Mesothelial cell of epicardium (in vitro differentiated cells): ENCODE measurements at regions not wholly inside any gene's neighbourhood (a gene's known extent, or its start where the extent isn't known, plus 50 kb on each side); places are given as distances from the start of the nearest gene placed in this dataset.

Source experiments
- DNase-seq, 2 experiments: peaks; one replicate each; pipeline ENCODE4 v3.0.0; 2021; ENCODE audit warnings: low spot score in 2 of 2; ENCODE audit not compliant: unreplicated experiment in 2 of 2
- H3K27ac Mint-ChIP-seq: 2 replicates; pipeline ENCODE4 v1.8.0; 2021; ENCODE audit warnings: mixed read lengths
- H3K27me3 Mint-ChIP-seq: 2 replicates; pipeline ENCODE4 v1.8.0; 2021; ENCODE audit warnings: low read depth, mixed read lengths
- H3K36me3 Mint-ChIP-seq: 2 replicates; pipeline ENCODE4 v1.8.0; 2021; ENCODE audit warnings: mixed read lengths
- H3K4me1 Mint-ChIP-seq: 2 replicates; pipeline ENCODE4 v1.8.0; 2021; ENCODE audit warnings: mixed read lengths
- H3K4me3 Mint-ChIP-seq: 2 replicates; pipeline ENCODE4 v1.8.0; 2021; ENCODE audit warnings: mild to moderate bottlenecking, moderate library complexity, mixed read lengths
- H3K9me3 Mint-ChIP-seq: 2 replicates; pipeline ENCODE4 v1.8.0; 2021; ENCODE audit warnings: mixed read lengths
- CTCF ChIP-seq: fragments of 200-600 bp; sonication (generic); IDR thresholded peaks from one replicate; pipeline ENCODE4 v1.5.0; 2021; ENCODE audit warnings: antibody characterized with exemption; ENCODE audit not compliant: unreplicated experiment

- TF ChIP-seq CTCF, result no peak
- Mint-ChIP-seq H3K27ac (no peak overlapping the region), H3K36me3 (no peaks in the 10 kb centered on the region), H3K9me3 (peaks cover 5% of the 10 kb centered on the region), H3K4me1 (no peaks in the 10 kb centered on the region), H3K27me3 (peaks cover 4% of the 10 kb centered on the region), H3K4me3 (no peak overlapping the region)
- no peak for DNase-seq
Measured at GRCh38 chr18:78496079-78496478, 483.5 kb upstream of the SALL3 start.

DNA sequence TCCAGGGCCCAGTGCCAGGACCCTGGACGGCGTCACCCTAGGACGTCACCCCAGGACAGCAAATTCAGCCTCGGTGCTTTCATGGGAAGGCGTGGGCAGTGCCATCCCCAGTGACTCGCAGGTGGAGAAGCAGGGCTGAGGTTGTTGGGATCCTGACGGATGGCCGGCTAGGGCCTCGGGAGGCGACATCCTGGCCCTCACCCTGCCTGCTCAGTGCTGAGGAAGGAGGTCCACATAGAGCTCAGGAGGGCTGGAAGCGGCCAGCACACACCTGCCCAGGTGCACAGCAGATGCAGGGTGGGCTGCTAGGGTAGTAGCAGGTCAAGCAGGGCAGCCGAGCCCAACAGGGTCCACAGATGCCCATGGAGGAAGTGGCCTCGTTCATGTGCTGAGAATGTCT lies 482.0 kb upstream of the SALL3 start:
- DNase-seq, result no peak
- H3K36me3 Mint-ChIP-seq, result no peaks in the 10 kb centered on the region
- peaks cover 4% of the 10 kb centered on the region for H3K27me3 Mint-ChIP-seq
- no peaks in the 10 kb centered on the region for H3K9me3 Mint-ChIP-seq
- no peaks in the 10 kb centered on the region for H3K4me1 Mint-ChIP-seq
- H3K4me3 Mint-ChIP-seq, result no peak overlapping the region
- no peak for TF ChIP-seq CTCF
- no peak overlapping the region for H3K27ac Mint-ChIP-seq

GRCh38 chr18:78499586-78499985 lies 480.0 kb upstream of the SALL3 start:
- H3K27me3 Mint-ChIP-seq, result peaks cover 4% of the 10 kb centered on the region
- H3K4me3 Mint-ChIP-seq, result no peak overlapping the region
- H3K36me3 Mint-ChIP-seq, result no peaks in the 10 kb centered on the region
- no peak for TF ChIP-seq CTCF
- no peaks in the 10 kb centered on the region for H3K4me1 Mint-ChIP-seq
- no peak overlapping the region for H3K27ac Mint-ChIP-seq
- DNase-seq, result no peak
- H3K9me3 Mint-ChIP-seq, result peaks cover 5% of the 10 kb centered on the region

DNA sequence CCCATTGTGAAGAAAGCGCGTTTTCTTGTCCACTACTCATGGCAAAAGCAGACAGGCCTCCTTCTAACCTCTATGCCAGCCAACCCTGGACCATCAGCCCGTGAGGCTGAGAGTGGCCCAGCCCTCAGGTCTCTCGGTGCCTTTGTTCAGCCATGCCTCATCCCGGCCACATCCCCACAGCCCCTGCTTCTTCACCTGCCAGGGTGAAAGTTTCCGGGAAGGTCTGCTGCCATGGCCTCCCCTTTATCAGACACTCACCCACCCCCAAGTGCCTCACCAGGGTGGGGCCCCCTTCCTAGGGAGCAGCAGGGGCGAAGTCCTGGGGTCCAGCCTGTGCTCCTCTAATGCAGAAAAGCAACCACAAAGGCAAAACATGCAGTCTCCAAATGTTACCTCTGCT lies 478.4 kb upstream of the SALL3 start:
- peaks cover 14% of the 10 kb centered on the region for H3K27me3 Mint-ChIP-seq
- H3K36me3 Mint-ChIP-seq, result no peaks in the 10 kb centered on the region
- H3K27ac Mint-ChIP-seq, result no peak overlapping the region
- no peak overlapping the region for H3K4me3 Mint-ChIP-seq
- TF ChIP-seq CTCF, result no peak
- H3K9me3 Mint-ChIP-seq, result peaks cover 5% of the 10 kb centered on the region
- DNase-seq, result no peak
- H3K4me1 Mint-ChIP-seq, result peaks cover 2% of the 10 kb centered on the region

DNA sequence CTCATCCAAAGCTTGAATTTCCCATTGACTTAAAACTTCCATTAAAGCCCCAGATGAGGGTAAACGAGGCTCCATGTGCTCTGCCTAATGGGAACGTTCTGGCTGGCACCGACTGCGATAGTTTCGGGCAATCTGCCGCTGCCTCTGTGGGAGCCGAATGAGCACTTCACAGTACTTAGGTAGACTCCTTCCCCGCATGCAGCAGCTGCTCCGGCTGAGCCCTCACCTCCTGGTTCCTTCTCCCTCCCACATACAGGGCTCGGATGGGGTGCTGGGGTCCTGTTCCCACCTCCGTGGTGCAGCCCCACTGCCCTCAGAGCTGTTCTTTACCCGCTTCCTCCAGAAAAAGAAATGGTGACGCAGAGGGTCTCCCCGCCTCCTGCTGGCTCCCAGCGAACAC lies 476.5 kb upstream of the SALL3 start:
- no peak for TF ChIP-seq CTCF
- H3K27me3 Mint-ChIP-seq, result peaks cover 30% of the 10 kb centered on the region
- no peak overlapping the region for H3K27ac Mint-ChIP-seq
- peaks cover 5% of the 10 kb centered on the region for H3K9me3 Mint-ChIP-seq
- H3K36me3 Mint-ChIP-seq, result no peaks in the 10 kb centered on the region
- H3K4me3 Mint-ChIP-seq, result no peak overlapping the region
- DNase-seq, result no peak
- H3K4me1 Mint-ChIP-seq, result peaks cover 2% of the 10 kb centered on the region

GRCh38 chr18:78505851-78506461 lies 473.7 kb upstream of the SALL3 start:
- Mint-ChIP-seq H3K4me3 (no peak overlapping the region), H3K36me3 (no peaks in the 10 kb centered on the region), H3K4me1 (peaks cover 2% of the 10 kb centered on the region), H3K27ac (no peak overlapping the region), H3K9me3 (peaks cover 5% of the 10 kb centered on the region), H3K27me3 (peaks cover 34% of the 10 kb centered on the region)
- no peak for TF ChIP-seq CTCF
- no peak for DNase-seq
